ENCODE measurements at regions not wholly inside any gene's neighbourhood (a gene's known extent, or its start where the extent isn't known, plus 50 kb on each side); places are given as distances from the start of the nearest gene placed in this dataset.

GRCh38 chr12:110992909-110993308 lies 72.5 kb upstream of the MYL2 start (continued):
- TF ChIP-seq RFX5 (IDR thresholded peaks at IDR 0.05; ENCODE audit: borderline replicate concordance, low read depth, low read length) (no peak), SP2 (IDR thresholded peaks at IDR 0.05; ENCODE audit: low read length) (no peak)
